GM19455 (cell line): ENCODE measurements at regions not wholly inside any gene's neighbourhood (a gene's known extent, or its start where the extent isn't known, plus 50 kb on each side); places are given as distances from the start of the nearest gene placed in this dataset.
"Not testable (repeated sequence)": the region's sequence is repeated elsewhere in the genome, so short reads cannot be mapped to it uniquely, and the experiment has no call there.

Experiments
- ATAC-seq: cut with Tn5 transposase; IDR thresholded peaks from one replicate; pipeline ENCODE4 v1.9.1; 2021; ENCODE audit not compliant: unreplicated experiment

GRCh38 chr2:9707611-9708160 lies 76.9 kb upstream of the YWHAQ start:
- no peak for ATAC-seq

GRCh38 chr2:9708683-9709538 lies 78.1 kb upstream of the YWHAQ start:
- no peak for ATAC-seq

GRCh38 chr2:9709539-9710285 lies 78.9 kb upstream of the YWHAQ start:
- ATAC-seq: no peak

- no peak for ATAC-seq
These were observed 79.5 kb upstream of the YWHAQ start for GRCh38 chr2:9710311-9710710.

DNA sequence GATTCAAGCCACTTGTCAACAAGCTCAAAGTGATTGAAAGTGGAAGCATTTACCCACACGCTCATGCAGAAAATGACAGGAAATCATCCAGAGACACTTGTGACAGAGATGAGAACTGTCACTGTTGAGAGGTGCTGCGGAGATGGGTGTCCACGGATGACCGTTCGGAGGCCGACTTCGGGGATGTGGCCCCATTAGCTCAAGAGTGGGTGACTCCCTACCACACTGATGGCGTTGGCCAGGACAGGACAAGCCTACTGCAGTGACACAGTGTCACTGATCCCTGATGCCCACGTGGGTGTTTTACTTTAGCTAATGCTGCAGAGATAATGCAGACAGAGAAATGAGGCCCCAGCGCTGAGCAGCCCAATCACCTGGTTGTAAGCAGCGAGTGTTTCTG lies 81.5 kb upstream of the YWHAQ start:
- ATAC-seq: no peak

- no peak for ATAC-seq
These were observed 83.9 kb upstream of the YWHAQ start for GRCh38 chr2:9714630-9715214.

- ATAC-seq: no peak
These were observed 84.4 kb upstream of the YWHAQ start for GRCh38 chr2:9715238-9715637.

DNA sequence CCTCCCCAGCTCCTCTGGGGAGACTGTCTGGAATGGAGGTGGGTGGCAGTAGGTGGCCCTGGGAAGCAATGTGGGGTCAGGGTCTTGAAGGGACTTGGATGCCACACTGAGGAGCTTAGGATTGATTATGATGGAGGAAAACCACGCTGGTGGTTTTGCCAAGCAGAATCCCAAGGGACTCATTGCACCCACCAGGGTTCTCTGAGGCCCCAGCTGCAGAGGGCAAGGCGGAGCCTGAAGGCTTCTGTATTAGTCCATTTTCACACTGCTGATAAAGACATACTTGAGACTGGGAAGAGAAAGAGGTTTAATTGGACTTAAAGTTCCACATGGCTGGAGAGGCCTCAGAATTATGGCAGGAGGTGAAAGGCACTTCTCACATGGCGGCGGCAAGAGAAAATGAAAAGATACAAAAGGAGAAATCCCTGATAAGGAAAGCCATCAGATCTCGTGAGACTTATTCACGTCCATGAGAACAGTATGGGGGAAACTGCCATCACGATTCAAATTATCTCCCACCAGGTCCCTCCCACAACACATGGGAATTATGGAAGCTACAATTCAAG lies 87.2 kb upstream of the YWHAQ start:
- no peak for ATAC-seq

GRCh38 chr2:9720352-9721093 lies 89.7 kb upstream of the YWHAQ start:
- ATAC-seq: no peak

DNA sequence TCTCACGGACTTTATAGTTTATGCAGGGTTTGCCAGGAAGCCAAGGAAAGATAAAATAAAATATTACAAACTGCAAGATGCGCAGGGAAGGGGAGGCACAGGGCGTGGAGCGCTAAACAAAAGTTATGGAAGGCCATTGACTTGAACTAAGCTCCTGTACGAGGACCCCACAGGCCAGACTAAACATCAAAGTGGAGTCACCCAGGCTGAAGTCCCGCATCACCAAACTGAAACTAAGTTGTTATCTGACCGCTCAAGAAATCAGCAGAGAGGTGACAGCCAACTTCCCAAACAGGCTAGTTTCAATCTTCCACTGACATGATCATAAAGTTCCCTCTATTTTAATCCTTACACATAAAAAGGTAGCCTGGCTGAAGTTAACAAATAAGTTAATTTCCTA lies 90.5 kb upstream of the YWHAQ start:
- ATAC-seq: no peak

GRCh38 chr2:9722451-9722850 lies 91.7 kb upstream of the YWHAQ start:
- ATAC-seq: no peak

DNA sequence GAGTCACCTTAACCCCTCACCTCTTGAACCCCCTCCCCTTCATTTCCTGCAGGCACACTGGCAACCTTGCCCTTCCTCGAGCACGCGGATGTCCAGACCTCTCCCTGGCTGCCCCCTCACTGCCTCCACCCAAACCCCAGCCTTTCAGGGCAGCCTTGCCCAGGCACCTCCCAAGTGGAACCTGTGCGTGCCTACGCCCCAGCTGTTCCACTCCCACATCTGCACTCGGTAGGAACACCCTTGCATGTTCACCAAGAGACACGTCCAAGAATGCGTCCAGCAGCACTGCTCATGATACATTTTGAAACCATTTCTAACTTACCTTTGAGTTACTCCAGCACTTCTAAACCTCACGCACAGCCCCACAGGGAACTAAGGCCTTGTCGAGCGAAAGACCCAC lies 93.8 kb upstream of the YWHAQ start:
- ATAC-seq: no peak

DNA sequence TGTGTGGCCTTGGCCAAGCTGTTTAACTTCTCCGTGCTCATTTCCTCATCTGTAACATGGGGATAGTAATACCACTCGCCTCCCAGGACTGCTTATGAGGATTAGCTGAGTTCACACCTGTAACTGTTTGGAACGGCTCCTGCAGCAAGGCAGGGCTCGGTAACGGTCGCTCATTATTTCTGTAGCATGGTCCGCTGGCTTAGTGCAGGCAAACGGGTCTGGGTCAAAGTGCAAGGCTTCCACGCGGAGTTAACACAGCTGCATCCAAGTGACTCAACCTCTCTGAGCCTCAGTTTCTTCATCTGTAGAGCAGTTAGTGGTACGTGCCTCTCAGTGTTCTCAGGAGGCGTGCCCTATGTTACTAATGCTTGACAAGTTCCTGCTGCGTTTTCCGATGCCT lies 94.3 kb upstream of the YWHAQ start:
- ATAC-seq: no peak

DNA sequence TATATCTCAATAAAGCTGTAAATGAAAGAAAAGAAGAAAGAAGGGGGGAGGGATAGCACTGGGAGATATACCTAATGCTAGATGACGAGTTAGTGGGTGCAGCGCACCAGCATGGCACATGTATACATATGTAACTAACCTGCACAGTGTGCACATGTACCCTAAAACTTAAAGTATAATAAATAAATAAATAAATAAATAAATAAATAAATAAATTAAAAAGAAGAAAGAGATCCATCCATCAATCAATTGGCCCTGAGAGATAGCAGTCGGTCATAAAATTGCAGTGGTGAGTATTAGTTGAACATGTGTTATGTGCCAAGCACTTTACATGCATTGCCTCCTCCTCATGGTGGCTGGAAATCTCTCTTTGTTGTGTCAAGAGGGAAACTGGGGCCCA lies 95.2 kb upstream of the YWHAQ start:
- not testable (repeated sequence) for ATAC-seq

- not testable (repeated sequence) for ATAC-seq
These were observed 99.7 kb upstream of the YWHAQ start for GRCh38 chr2:9730523-9730922.

DNA sequence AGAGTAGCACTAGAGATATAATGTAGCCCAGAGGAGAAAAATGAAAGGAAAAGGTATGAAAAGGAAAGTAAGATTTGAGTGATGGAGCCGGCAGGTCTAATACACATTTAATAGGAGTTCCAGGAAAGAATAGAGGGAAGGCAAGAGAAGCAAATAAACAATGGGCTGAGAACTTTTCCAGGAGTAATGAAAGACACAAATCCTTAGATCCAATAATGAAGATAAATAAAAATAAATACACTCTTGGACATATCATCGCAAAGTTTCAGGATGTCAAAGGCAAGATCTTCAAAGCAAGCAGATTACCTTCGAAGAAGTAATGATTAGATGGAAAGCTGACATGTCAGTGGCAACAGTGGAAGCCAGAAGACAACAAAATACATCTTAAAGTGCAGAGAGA lies 102.0 kb upstream of the YWHAQ start:
- no peak for ATAC-seq

DNA sequence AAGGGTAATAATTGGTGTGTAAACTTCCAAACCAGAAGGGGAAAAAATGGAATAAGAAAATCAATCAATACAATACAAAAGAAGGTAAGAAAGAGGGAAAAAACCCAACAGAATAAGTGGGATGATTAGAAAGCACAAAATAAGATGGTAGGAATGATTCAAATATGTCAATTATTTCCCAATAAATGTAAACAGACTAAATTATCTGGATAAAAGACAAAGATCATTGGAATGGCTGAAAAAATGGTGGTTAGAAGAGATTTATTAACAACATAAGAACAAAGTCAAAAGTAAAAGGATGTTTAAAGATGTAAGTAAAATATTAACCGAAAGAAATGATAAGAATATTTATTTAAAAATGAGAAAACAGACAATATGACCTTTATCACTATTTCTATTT lies 103.5 kb upstream of the YWHAQ start:
- no peak for ATAC-seq

DNA sequence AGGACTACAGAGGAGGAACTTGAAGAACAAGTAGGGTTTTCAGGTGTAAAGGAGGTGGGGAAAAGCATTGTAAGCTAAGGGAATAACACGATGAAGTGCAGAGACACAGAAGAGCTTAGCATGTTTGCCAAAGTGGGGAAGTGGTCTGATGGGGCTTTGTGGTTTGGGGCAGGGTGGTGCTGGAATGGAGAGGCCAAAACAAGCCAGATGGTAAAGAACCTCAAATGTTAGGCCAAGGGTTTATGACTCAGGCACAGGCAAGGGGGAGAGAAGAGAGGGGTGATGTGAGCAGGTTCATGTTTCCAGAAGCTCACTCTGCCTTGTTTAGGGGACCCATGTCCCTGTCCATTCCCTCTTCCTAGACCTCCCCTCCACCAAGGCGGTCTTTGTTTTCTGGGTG lies 104.5 kb upstream of the YWHAQ start:
- ATAC-seq: no peak

DNA sequence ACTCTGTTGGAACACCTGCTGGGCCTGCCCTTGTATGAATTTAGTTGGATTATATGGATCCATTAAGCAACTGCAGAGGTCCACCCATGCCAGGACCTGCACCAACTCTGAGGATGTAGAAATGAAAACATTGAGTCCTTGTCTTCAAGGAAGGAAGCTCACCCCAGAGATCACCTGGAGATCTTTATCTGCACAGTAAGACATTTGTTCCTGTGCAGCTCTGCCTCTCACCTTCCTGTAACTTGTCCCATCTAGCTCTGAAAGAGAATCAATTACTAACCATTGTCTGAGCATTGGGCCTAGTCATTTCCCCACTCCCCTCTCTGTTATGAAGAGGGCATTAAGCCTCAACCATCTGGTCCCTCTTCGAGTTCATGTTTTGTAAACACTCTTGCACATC lies 105.2 kb upstream of the YWHAQ start:
- ATAC-seq: no peak

GRCh38 chr2:9737053-9737875 lies 106.0 kb upstream of the TAF1B start:
- no peak for ATAC-seq
